GM12864 (cell line): ENCODE measurements at regions not wholly inside any gene's neighbourhood (a gene's known extent, or its start where the extent isn't known, plus 50 kb on each side); places are given as distances from the start of the nearest gene placed in this dataset.
"Not testable (repeated sequence)": the region's sequence is repeated elsewhere in the genome, so short reads cannot be mapped to it uniquely, and the experiment has no call there.

ENCODE experiments used
- DNase-seq: peaks from one replicate; pipeline ENCODE4 v3.0.0-alpha.2; 2011; ENCODE audit warnings: low read depth
- H3K4me3 ChIP-seq: 2 replicates; pipeline ENCODE4 v1.5.1; 2011; ENCODE audit warnings: mild to moderate bottlenecking, low read depth, low read length, control low read depth

DNA sequence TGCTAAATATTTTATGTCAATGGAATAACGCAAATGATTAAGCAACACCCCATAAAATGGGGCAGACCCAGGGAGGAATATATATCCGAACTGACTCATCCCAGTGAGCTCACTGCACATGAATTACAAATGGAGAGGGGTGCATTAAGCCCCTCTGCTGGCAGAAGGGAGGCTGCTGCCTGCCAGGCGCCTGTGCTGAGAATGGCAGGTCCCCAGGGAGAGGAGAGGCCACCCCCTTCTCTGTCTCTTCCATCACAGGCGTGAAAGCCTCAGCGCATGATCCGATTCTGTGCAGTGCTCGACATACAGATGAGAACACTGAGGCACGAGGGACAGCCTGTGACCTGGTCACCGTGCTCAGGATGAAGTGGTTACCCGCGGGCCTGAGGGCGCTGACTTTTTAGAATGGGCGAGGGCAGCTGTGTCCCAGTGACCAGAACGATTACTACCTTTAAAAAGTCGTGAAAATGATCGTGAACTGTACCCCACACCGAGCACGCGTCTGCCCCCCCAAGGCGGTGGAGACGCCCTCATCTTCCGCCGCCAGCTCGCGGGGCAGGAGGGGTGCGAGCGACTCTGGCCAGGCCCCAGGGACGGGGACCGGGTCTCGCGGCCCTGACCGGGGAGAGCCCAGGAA, 229.7 kb upstream of the FRG2C start:
- H3K4me3 ChIP-seq, DNase-seq: not testable (repeated sequence)

DNA sequence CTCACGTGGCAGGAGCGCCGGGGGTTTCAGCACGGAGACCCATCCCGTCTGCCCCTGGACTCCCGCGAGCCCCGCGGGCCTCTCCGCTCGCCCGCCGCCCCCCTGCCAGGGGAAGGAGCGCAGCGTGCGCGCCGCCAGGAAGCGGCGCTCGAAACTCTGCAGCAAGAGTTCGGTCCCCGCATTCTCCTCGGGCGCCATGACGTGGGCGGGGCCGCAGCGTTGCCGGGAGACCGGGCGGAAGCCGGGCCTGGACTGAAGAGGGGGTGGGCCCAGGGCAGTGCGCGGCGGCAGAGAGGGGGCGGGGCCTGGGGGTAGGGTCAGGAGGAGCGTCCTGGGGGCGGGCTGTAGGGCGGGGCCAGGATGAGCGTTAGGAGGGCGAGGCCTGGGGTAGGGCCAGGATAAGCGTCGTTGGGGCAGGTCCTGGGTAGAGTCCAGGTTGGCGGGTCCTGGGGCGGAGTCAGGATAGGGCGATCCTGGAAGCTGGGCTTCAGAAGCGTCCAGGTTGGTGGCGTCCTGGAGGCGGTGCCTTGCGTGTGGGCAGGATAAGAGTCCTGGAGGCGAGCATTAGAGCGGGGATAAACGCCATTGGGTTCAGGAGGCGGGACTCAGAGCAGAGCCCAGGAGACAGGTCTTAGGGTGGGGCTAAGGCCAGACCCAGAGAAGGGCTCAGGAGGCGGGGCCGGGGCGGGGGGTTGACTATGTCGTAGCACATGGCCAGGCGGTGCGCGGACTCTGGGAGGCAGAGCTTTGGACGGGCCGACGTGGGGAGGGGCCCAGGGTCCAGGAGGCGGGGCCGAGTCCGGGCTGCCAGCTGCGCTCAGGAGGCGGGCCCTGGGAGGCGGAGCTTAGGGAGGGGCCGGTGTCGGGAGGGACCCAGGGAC, 229.0 kb upstream of the FRG2C start:
- not testable (repeated sequence) for DNase-seq, H3K4me3 ChIP-seq

DNA sequence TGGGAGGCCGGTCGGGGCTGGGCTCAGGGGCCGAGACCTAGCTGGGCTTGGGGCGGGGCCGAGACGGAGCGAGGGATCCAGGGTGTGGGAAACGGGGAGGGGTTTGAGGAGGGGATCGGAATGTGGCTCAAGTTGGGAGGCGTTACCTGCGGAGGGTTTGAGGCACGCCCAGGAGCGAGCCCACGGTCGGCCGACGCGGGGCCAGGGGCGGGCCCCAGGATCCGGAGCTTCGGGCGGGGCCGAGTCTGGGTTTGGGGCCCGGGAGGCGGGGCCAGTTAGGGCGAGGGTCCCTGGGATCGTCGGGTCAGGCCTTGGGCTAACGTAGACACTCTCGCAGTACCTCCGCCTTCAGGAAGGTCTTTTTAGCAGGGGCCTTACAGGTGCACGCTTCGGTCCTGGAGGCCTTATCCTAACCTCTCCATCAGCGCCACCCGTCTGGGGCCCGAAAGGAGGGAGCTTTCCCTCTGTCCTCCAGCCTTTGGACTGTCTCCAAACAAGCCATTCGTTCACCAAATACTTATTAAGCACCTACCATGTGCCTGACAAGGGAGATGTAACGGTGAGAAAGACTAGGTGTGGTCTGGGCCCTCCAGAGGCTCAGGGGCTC, 228.2 kb upstream of the FRG2C start:
- H3K4me3 ChIP-seq, DNase-seq: not testable (repeated sequence)

DNA sequence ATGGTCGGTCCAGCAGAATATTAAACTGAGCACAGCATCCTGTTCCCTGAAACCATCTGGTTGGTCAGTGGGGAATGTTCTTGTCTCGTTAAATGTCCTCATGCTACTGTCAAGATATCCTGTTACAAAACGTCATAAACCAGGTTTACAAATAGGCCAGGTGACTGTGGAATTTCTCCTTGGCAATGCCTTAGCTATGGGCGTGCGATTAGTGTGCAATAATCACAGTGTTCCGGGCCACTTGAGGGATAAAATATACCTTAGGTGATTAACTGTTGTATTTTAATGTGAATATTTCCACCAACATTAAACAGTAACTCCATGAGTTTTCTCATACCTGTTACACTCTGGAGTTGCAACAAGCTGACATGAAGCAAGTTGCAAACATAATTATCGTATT, 223.1 kb upstream of the FRG2C start:
- DNase-seq, H3K4me3 ChIP-seq: not testable (repeated sequence)

DNA sequence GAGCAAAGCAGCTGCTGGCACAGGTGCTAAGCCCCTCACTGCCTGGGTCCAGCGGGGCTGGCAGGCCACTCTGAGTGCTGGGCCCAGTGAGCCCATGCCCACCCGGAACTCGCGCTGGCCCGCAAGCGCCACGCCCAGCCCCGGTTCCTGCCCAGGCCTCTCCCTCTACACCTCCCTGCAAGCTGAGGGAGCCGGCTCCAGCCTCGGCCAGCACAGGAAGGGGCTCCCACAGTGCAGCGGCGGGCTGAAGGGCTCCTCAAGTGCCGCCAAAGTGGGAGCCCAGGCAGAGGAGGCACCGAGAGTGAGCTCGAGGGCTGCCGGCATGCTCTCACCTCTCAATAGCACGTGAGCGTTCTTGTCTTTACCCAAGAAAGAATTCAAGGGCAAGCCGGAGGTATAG, 219.5 kb upstream of the FRG2C start:
- H3K4me3 ChIP-seq, DNase-seq: not testable (repeated sequence)

DNA sequence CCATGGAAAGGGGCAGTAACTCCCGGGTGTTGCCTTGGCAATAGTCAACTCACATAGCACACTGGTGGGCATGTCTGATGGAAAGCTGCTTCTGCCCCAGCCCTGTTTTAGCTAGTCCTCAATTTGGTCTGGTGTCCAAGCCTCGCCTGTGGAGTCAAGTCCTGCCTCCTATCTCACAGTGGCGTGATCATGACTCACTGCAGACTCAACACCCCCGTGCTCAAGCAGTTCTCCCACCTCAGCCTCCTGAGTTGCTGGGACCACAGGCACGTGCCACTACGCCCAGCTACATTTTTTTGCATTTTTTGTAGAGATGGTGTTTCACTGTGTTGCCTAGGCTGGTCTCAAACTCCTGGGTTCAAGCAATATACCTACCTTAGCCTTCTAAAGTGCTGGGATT, 218.9 kb upstream of the FRG2C start:
- DNase-seq, H3K4me3 ChIP-seq: not testable (repeated sequence)

DNA sequence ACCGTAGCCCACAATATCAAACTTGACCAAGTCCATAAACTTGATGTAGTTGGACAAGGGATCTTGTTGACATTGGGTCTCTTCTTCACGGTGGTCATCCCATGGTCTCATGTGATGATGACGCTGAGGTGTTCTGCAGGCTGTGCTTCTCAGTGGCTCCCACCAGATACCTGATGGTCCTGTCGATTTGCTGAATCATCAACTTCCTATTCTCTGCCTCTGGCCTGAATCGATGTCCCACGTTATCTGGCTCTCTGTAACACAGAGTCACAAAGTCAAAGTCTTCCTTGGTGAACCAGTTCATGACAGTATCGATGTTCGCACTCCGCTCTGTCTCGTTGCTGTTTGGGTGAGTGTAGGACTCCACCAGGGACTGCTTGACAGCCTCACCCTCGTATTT, 217.2 kb upstream of the FRG2C start:
- H3K4me3 ChIP-seq, DNase-seq: not testable (repeated sequence)

DNA sequence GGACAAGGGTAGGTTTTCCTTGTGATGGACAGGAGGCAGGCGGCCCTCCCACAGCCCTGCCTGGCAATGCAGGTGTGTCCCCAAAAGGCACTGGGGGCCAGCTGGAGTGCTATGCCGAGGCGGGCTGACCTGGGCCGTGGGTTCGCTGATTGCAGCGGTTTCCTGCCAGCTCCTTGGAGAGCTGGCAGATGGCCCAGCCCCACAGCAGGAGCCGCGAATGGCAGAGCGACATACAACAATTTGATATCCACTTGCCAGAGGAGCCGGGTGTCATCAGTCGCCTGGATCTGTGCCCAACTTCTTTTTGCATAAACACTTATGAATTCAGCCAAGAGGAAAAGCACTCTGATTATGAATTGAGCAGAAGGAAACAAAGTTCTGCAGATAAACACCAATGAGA, 210.8 kb upstream of the FRG2C start:
- DNase-seq, H3K4me3 ChIP-seq: not testable (repeated sequence)

DNA sequence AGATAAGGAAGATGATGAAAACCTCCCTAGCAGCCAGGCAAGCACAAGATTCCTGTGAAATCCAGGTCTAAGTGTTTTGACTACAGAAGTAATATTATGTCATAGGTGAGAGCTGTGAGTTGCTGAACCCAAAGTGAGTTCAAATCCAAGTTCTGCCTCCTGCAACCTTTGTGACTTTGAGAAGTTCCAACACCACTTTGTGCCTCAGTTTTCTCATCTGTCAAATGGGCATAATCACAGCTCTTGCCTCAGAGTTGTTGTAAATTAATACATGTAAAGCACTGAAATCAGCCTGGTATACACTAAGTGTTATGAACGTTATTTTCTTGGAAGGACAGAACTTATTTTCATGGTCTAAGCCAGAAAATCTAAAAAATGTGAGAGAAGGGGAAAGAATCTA, 210.3 kb upstream of the FRG2C start:
- not testable (repeated sequence) for DNase-seq, H3K4me3 ChIP-seq

DNA sequence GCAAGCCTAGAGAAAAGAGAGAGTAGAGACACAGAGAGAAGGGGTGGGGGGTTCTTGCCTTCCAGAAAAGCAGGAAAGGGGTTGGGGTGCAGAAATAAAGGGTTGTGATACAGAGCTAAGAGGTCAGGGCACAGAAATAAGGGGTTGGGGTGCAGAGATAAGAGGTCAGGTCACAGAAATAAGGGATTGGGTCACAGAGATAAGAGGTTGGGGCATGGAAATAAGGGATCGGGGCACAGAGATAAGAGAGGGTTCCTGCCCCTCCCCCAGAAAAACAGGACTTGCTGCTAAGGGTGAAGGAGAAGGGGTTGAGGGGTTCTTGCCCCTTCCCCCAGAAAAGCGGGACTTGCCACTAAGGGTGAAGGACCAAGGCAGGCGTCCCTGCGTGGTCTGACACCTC, 189.6 kb upstream of the FRG2C start:
- not testable (repeated sequence) for H3K4me3 ChIP-seq, DNase-seq

DNA sequence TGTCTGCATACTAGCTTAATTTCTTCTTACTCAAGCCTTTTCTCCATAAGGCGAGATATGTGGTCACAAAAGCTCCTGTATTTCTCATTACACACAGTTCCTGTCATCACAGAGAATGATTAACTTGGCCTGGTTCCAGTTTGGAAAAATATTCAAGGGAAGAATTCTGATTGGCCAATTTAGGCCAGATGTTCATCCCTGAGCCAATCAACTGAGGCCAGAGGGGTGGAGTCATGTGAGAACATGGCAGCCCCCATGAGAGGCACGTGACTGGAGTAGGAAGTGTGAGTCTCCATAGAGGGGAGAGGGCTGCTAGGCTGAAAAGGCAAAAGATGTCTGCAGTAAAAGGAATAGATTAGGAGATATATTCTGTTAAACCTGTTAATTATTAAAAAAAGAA, 167.5 kb upstream of the FRG2C start:
- not testable (repeated sequence) for DNase-seq, H3K4me3 ChIP-seq

DNA sequence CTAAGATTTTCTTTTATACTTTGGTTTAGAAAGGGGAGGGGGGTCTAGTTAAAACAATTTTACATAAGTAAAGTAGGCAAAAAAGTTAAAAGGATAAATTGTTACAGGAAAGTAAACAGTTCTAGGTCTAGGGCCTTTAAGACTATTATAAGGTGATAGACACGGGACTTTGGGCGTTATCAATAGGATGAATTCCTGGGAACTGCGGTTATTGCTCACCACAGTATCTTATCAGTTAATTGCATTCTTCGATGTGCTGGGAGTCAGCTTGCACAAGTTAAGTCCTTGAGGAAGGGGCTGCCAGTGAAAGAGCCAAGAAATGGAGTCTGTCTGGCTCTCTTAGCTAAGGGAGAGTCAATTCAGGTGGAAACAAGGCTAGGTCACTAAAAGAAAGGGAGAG, 163.8 kb upstream of the FRG2C start:
- H3K4me3 ChIP-seq, DNase-seq: not testable (repeated sequence)

DNA sequence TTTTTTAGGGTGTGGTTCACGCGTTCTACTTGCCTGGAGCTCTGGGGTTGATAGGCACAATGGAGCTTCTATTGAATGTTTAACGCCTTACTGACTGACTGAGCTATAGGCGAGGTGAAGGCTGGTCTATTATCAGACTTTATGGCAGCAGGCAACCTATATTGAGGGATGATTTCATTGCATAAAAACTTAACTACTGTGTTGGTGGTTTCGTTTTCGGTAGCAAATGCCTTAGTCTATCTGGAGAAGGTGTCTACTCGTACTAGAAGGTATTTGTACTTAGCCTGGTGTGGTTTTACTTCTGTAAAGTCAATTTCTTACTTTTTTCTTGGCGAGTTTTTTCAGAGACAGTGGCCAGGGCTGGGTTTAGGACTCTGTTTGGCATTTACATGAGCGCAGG, 162.0 kb upstream of the FRG2C start:
- not testable (repeated sequence) for H3K4me3 ChIP-seq, DNase-seq

DNA sequence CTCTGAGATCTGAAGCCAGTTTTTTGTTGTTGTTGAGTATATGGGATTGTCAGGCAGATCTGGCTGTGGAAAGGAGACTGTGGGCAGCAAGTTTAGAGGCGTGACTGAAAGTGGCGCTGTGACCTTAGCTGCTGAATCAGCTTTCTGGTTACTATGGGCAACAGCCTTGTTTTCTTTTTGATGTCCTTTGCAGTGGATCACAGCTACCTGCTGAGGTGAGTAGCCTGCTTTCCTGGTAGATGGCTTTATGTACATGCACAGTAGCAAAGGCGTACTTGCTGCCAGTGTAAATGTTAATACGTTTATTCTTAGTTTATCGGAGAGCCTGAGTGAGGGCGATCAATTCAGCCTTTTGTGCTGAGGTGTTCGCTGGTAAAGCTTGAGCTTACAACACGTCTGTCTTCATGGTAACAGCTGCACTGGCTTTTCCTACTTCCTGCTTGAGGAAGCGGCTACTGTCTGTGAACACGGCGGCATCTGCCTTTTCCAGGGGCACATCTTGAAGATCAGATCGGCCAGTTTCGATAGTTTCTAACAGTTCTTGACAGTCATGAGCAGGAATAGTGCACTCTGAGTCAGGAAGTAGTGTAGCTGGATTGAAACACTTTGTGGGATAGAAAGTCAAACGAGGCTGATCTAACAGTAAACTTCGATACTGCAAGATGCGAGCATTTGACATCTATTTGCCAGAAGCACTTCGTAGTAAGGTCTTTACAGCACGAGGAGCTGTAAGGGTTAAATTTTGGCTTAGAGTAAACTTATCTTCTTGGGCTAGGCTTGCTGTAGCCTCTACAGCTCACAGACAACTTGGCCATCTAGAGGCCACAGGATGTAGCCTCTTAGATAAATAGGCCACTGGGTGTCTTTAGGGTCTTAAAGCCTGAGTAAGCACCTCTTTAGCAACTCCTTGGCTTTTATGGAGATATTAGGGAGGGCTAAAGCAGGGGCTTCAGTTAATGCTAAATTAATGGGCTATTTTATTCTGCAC, 161.1 kb upstream of the FRG2C start:
- DNase-seq, H3K4me3 ChIP-seq: not testable (repeated sequence)
